Epithelial cell of proximal tubule (primary cell): ENCODE measurements at regions not wholly inside any gene's neighbourhood (a gene's known extent, or its start where the extent isn't known, plus 50 kb on each side); places are given as distances from the start of the nearest gene placed in this dataset.

ENCODE experiments used
- DNase-seq: peaks from one replicate; pipeline ENCODE4 v3.0.0-alpha.2; 2011; ENCODE audit warnings: low read depth
- H3K4me3 ChIP-seq: 2 replicates; pipeline ENCODE4 v1.5.1; 2011; ENCODE audit warnings: low read depth, mild to moderate bottlenecking, low read length
- TF ChIP-seq, protein P1 (sequence below): conservative IDR thresholded peaks from 2 replicates; pipeline ENCODE4 v1.5.1; 2012; ENCODE audit warnings: low read depth, mild to moderate bottlenecking, low read length

DNA sequence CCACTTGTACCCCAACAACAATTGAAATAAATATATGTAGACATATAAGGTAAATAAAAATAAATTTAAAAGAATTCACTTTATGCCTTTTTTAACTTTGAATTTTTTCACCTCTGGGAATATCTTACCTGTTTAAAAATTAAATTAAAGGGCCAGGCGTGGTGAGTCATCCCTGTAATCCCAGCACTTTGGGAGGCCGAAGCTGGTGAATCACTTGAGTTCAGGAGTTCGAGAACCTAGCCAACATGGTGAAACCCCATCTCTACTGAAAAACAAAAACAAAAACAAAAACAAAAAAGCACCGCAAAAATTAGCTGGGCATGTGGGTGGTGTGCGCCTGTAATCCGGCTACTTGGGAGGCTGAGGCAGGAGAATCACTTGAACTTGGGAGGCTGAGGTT, 164.8 kb downstream of the AASDH start:
- no peak overlapping the region for H3K4me3 ChIP-seq
- DNase-seq: no peak
- TF ChIP-seq, protein P1, sequence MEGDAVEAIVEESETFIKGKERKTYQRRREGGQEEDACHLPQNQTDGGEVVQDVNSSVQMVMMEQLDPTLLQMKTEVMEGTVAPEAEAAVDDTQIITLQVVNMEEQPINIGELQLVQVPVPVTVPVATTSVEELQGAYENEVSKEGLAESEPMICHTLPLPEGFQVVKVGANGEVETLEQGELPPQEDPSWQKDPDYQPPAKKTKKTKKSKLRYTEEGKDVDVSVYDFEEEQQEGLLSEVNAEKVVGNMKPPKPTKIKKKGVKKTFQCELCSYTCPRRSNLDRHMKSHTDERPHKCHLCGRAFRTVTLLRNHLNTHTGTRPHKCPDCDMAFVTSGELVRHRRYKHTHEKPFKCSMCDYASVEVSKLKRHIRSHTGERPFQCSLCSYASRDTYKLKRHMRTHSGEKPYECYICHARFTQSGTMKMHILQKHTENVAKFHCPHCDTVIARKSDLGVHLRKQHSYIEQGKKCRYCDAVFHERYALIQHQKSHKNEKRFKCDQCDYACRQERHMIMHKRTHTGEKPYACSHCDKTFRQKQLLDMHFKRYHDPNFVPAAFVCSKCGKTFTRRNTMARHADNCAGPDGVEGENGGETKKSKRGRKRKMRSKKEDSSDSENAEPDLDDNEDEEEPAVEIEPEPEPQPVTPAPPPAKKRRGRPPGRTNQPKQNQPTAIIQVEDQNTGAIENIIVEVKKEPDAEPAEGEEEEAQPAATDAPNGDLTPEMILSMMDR: no peak

DNA sequence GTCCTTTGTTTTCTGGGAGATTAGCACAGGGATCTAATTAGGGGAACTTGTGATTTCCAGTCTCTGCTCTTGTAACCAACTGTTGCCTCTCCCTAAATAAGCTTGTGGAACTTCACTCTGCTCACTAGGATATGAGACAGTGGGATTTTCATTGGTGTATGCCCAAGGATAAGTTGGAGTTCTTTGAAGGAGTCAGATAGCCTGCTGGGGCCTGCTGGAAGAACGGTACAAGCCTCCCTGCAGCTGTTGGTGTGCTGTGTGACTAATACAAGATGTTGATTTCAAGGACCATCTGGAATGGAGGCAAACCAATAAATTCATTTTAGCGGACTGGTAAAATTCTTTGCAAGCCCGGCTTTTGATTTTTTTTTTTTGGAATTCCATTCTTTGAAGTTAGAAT, 167.0 kb downstream of the AASDH start:
- DNase-seq: no peak
- TF ChIP-seq, protein P1: no peak
- H3K4me3 ChIP-seq: no peak overlapping the region

DNA sequence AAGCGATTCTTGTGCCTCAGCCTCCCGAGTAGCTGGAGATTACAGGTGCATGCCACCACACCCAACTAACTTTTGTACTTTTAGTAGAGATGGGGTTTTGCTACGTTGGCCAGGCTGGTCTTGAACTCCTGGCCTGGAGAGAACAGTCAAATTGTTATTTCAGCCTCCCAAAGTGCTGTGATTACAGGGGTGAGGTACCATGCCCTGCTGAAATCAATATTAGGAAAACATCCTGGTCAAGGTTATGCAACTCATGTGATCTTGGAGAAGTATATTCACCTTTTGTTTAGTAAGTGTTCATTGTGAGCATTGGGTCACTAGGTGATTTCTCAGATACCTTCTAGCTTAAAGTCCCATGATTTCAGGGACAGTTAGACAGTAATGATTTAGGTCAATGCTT, 167.8 kb downstream of the AASDH start:
- no peak overlapping the region for H3K4me3 ChIP-seq
- TF ChIP-seq, protein P1: no peak
- no peak for DNase-seq

DNA sequence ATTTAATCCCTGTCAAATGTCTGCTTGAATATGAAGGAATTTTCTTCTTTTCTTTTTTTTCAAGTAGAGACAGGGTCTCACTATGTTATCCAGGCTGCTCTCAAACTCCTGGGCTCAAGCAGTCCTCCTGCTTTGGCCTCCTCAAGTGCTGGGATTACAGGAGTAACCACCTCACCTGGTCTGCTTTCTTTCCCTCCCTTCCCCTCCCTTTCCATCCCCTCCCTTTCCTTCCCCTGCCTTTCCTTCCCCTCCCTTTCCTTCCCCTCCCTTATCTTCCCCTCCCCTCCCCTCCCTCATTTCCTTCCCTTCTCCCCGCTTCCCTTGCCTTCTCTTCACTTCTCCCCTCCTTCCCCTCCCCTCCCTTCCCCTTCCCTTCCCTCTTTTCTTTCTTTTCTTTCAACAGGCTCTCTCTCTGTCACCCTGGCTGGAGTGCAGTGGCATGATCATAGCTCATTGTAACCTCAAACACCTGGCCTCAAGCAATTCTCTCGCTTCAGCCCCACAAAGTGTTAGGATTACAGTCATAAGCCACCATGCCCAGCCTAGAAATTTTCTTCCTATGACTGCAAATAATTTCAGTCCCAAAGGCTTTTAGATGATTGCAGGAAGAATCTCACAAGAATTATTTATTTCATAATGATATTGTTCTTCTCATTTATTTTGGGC, 168.9 kb downstream of the AASDH start:
- H3K4me3 ChIP-seq: no peak overlapping the region
- TF ChIP-seq, protein P1: no peak
- DNase-seq: no peak

DNA sequence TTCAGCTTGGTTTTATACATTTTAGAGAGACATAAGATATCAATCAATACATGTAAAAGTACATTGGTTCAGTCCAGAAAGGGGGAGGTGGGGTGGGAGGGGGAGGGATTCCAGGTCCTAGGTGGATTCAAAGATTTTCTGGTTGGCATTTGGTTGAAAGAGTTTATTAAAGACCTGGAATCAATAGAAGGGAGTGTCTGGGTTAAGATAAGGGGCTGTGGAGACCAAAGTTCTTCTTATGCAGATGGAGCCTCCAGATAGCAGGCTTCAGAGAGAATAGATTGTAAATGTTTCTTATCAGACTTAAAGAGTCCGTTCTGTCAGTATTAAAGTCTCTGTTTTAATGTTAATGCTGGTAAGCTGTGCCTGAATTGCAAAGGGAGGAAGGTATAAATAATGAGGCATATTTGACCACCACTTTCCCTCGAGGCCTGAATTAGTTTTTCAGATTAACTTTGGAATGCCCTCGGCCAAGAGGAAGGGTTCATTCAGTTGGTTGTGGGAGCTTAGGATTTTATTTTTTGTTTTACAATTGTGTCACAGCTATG, 169.9 kb downstream of the AASDH start:
- no peak for DNase-seq
- no peak overlapping the region for H3K4me3 ChIP-seq
- TF ChIP-seq, protein P1: no peak

DNA sequence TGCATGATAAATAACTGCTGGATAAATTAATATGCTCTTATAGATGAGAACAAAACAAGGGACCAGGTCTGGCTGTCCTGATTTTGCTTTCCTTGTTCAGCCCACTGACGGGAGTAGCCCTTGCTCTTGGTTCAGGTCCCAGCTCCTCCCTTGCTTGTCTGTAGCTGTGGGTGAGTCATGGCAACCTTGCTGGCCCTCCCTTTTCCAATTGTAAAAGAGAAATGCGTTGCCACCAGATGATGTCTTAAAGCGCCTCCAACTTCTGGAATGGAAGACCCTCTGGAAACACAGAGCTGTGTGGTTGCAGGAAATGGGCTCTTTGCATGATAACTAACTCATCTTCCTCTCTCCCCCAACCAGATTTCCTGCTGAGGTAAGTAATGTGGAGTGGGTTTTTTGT, 171.4 kb downstream of the AASDH start:
- no peak for DNase-seq
- H3K4me3 ChIP-seq: no peak overlapping the region
- TF ChIP-seq, protein P1: no peak
